A549 (cell line): ENCODE measurements at regions not wholly inside any gene's neighbourhood (a gene's known extent, or its start where the extent isn't known, plus 50 kb on each side); places are given as distances from the start of the nearest gene placed in this dataset.

ENCODE experiments used
- ATAC-seq, 2 experiments: fragments of 200-7000 bp in 1 of 2; fragments of >200 bp in 1 of 2; cut with Nextera tagmentation in 1 of 2; cut with Tn5 transposase in 1 of 2; 3 replicates each; pipeline versions ENCODE4 v1.8.0 to v1.9.1; 2018 to 2020; ENCODE audit warnings: mild to moderate bottlenecking in 1 of 2, moderate library complexity in 1 of 2
- CTCF ChIA-PET: fragments of 300-600 bp; sonication (Branson Sonifier 250); formaldehyde crosslinking; extraction: SDS; loops from one replicate; lab custom pipeline; 2021; ENCODE audit warnings: antibody characterized with exemption, inconsistent platforms; lab: Yijun Ruan, JAX
- POLR2A ChIA-PET: fragments of 350-600 bp; formaldehyde crosslinking; extraction: SDS; loops from one replicate; lab custom pipeline; 2021; ENCODE audit warnings: antibody characterized with exemption, inconsistent platforms; lab: Yijun Ruan, JAX
- DNase-seq, 2 experiments: peaks; one replicate each; pipeline versions ENCODE4 v3.0.0 to v3.0.0-alpha.2; 2011 to 2016; ENCODE audit warnings: low read depth in 1 of 2, low spot score in 1 of 2
- FAIRE-seq: peaks from 2 replicates; lab custom pipeline; 2011; peaks lifted over from hg19 to GRCh38; lab: Jason Lieb, UNC
- H3K27ac ChIP-seq, 2 experiments: fragments of >200 bp; sonication (Bioruptor Twin); formaldehyde crosslinking; 3 replicates each; pipeline ENCODE4 v1.5.1; 2016 to 2017
- H3K4me1 ChIP-seq: fragments of >200 bp; sonication (Bioruptor Twin); formaldehyde crosslinking; 3 replicates; pipeline ENCODE4 v1.6.1; 2016
- H3K4me2 ChIP-seq: fragments of >200 bp; sonication (Bioruptor Twin); formaldehyde crosslinking; 3 replicates; pipeline ENCODE4 v1.6.1; 2016
- H3K4me3 ChIP-seq: fragments of >200 bp; sonication (Bioruptor Twin); formaldehyde crosslinking; 3 replicates; pipeline ENCODE4 v1.5.1; 2016
- H3K9me3 ChIP-seq: fragments of >200 bp; sonication (Bioruptor Twin); formaldehyde crosslinking; 3 replicates; pipeline ENCODE4 v1.6.1; 2016
- BHLHE40 ChIP-seq: IDR thresholded peaks from 2 replicates; pipeline ENCODE4 v1.6.1; 2012; ENCODE audit warnings: low read depth, low read length, inconsistent platforms
- CBX8 ChIP-seq: fragments of 200-600 bp; sonication (generic); IDR thresholded peaks from 2 replicates; pipeline ENCODE4 v1.6.1; 2016
- CEBPB ChIP-seq, 2 experiments: fragments of >200 bp in 1 of 2; sonication (Bioruptor Twin) in 1 of 2; formaldehyde crosslinking in 1 of 2; IDR thresholded peaks; 2 replicates each; pipeline ENCODE4 v1.6.1; 2012 to 2016
- CHD2 ChIP-seq: fragments of 150-350 bp; IDR thresholded peaks from 2 replicates; pipeline ENCODE4 v1.6.1; 2014; ENCODE audit warnings: low read length; ENCODE audit not compliant: partially characterized antibody
- CHD4 ChIP-seq: fragments of 200-600 bp; sonication (generic); IDR thresholded peaks from 2 replicates; pipeline ENCODE4 v1.6.1; 2016; ENCODE audit warnings: antibody characterized with exemption, mild to moderate bottlenecking, borderline replicate concordance
- EHF ChIP-seq: fragments of 250-450 bp; sonication (Bioruptor Pico); IDR thresholded peaks from 2 replicates; pipeline ENCODE4 v1.5.0; 2020; ENCODE audit warnings: mild to moderate bottlenecking
- EP300 ChIP-seq, 2 experiments: fragments of >200 bp; sonication (Bioruptor Twin); formaldehyde crosslinking; IDR thresholded peaks; 2 replicates in 1 of 2; 3 replicates in 1 of 2; pipeline ENCODE4 v1.6.1; 2016 to 2017
- ESRRA ChIP-seq: fragments of 150-350 bp; IDR thresholded peaks from 2 replicates; pipeline ENCODE4 v1.6.1; 2014; ENCODE audit warnings: mild to moderate bottlenecking, low read length, borderline replicate concordance
- HDAC2 ChIP-seq: fragments of 200-600 bp; sonication (generic); IDR thresholded peaks from 2 replicates; pipeline ENCODE4 v1.6.1; 2016
- JUNB ChIP-seq: fragments of >200 bp; sonication (Bioruptor Twin); formaldehyde crosslinking; IDR thresholded peaks from 2 replicates; pipeline ENCODE4 v1.6.1; 2016
- KDM1A ChIP-seq: fragments of 200-600 bp; sonication (generic); IDR thresholded peaks from 2 replicates; pipeline ENCODE4 v1.6.1; 2016; ENCODE audit warnings: low read depth, mild to moderate bottlenecking
- KDM5A ChIP-seq: fragments of 200-600 bp; sonication (generic); IDR thresholded peaks from 2 replicates; pipeline ENCODE4 v1.6.1; 2016; ENCODE audit warnings: antibody characterized with exemption, mild to moderate bottlenecking
- MAZ ChIP-seq: fragments of 150-350 bp; IDR thresholded peaks from 2 replicates; pipeline ENCODE4 v1.6.1; 2014; ENCODE audit warnings: antibody characterized with exemption, low read depth, low read length, borderline replicate concordance
- NR3C1 ChIP-seq: fragments of >200 bp; sonication (Bioruptor Twin); formaldehyde crosslinking; IDR thresholded peaks from 3 replicates; pipeline ENCODE4 v1.6.1; 2017
- RAD21 ChIP-seq, 2 experiments: fragments of >200 bp in 1 of 2; sonication (Bioruptor Twin) in 1 of 2; formaldehyde crosslinking in 1 of 2; IDR thresholded peaks in 1 of 2; conservative IDR thresholded peaks in 1 of 2; 2 replicates in 1 of 2; 3 replicates in 1 of 2; pipeline ENCODE4 v1.6.1; 2012 to 2018; ENCODE audit warnings: inconsistent platforms in 1 of 2
- RCOR1 ChIP-seq: fragments of 150-350 bp; IDR thresholded peaks from 2 replicates; pipeline ENCODE4 v1.6.1; 2014; ENCODE audit warnings: antibody characterized with exemption, low read length, low read depth
- RFX5 ChIP-seq: fragments of 450-650 bp; IDR thresholded peaks from 2 replicates; pipeline ENCODE4 v1.7.1; 2014; ENCODE audit warnings: antibody characterized with exemption, mild to moderate bottlenecking, moderate library complexity
- TFCP2L1 ChIP-seq: fragments of 250-450 bp; sonication (Bioruptor Pico); IDR thresholded peaks from 2 replicates; pipeline ENCODE4 v1.5.0; 2021; ENCODE audit warnings: mild to moderate bottlenecking
- ZFP36 ChIP-seq: fragments of 450-650 bp; IDR thresholded peaks from 2 replicates; pipeline ENCODE4 v1.6.1; 2014; ENCODE audit warnings: borderline replicate concordance; ENCODE audit not compliant: partially characterized antibody
- ZSCAN20 ChIP-seq: fragments of 250-450 bp; sonication (Bioruptor Pico); IDR thresholded peaks from 2 replicates; pipeline ENCODE4 v1.8.0; 2022; ENCODE audit warnings: mild to moderate bottlenecking, moderate library complexity
- WGBS: methylation state at CpG from one replicate; pipeline ENCODE4 v1.1.6; 2017; ENCODE audit errors: missing lambda C conversion rate; 5-methylcytosine and 5-hydroxymethylcytosine counted together
- TF ChIP-seq, protein P1 (sequence below): IDR thresholded peaks from 2 replicates; pipeline ENCODE4 v1.6.1; 2012; ENCODE audit warnings: low read depth, borderline replicate concordance
- TF ChIP-seq, protein P2 (sequence below): fragments of 250-450 bp; sonication (Bioruptor Pico); IDR thresholded peaks from 2 replicates; pipeline ENCODE4 v1.5.0; 2021; ENCODE audit warnings: mild to moderate bottlenecking, moderate library complexity, borderline replicate concordance

- TF ChIP-seq TFCP2L1 (CRISPR knock-in tag) (no peak), ESRRA (no peak), JUNB (no peak), BHLHE40 (no peak), NR3C1 (no peak), CBX8 (no peak), ZFP36 (no peak), HDAC2 (no peak)
- TF ChIP-seq, protein P1, sequence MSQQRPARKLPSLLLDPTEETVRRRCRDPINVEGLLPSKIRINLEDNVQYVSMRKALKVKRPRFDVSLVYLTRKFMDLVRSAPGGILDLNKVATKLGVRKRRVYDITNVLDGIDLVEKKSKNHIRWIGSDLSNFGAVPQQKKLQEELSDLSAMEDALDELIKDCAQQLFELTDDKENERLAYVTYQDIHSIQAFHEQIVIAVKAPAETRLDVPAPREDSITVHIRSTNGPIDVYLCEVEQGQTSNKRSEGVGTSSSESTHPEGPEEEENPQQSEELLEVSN: no peak
- 33% methylated on average over 8 of the region's 8 CpGs for WGBS
- no peaks in the 10 kb centered on the region for H3K4me1 ChIP-seq
- DNase-seq: no peak
- H3K4me3 ChIP-seq: no peak overlapping the region
- H3K4me2 ChIP-seq: no peak overlapping the region
- H3K9me3 ChIP-seq: peaks cover 2% of the 10 kb centered on the region; the same call in 1 of the 3 replicates
- ATAC-seq: no peak
- no peak overlapping the region for H3K27ac ChIP-seq
- CTCF ChIA-PET: no interaction called here
- POLR2A ChIA-PET: no interaction called here
- no peak for FAIRE-seq
Measured at GRCh38 chr10:47115322-47115721, 184.7 kb upstream of the GDF10 start.

GRCh38 chr10:47116445-47116844 is 183.6 kb upstream of the GDF10 start:
- no peak for DNase-seq
- no peak for ATAC-seq
- H3K4me2 ChIP-seq: no peak overlapping the region
- TF ChIP-seq RFX5: no peak
- no peak for TF ChIP-seq CHD4
- TF ChIP-seq RAD21 (conservative IDR thresholded peaks at IDR 0.05 in 1 of 2, IDR thresholded peaks at IDR 0.05 in 1 of 2): no peak
- no peak for TF ChIP-seq ZSCAN20
- TF ChIP-seq ESRRA: no peak
- TF ChIP-seq NR3C1: no peak
- TF ChIP-seq, protein P1: no peak
- no peak for TF ChIP-seq EP300 (IDR thresholded peaks at IDR 0.05)
- TF ChIP-seq, protein P2, sequence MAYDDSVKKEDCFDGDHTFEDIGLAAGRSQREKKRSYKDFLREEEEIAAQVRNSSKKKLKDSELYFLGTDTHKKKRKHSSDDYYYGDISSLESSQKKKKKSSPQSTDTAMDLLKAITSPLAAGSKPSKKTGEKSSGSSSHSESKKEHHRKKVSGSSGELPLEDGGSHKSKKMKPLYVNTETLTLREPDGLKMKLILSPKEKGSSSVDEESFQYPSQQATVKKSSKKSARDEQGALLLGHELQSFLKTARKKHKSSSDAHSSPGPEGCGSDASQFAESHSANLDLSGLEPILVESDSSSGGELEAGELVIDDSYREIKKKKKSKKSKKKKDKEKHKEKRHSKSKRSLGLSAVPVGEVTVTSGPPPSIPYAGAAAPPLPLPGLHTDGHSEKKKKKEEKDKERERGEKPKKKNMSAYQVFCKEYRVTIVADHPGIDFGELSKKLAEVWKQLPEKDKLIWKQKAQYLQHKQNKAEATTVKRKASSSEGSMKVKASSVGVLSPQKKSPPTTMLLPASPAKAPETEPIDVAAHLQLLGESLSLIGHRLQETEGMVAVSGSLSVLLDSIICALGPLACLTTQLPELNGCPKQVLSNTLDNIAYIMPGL (CRISPR knock-in tag): no peak
- TF ChIP-seq MAZ: no peak
- no peak for TF ChIP-seq CEBPB (IDR thresholded peaks at IDR 0.05)
- no peak for TF ChIP-seq CHD2
- no peak for TF ChIP-seq RCOR1
- no peak for TF ChIP-seq KDM5A
- no peak for TF ChIP-seq EHF
- TF ChIP-seq, all 56 proteins: peak for 0
- no peak overlapping the region for H3K4me3 ChIP-seq
- ChIA-PET CTCF (no interaction called here), POLR2A (no interaction called here)
- 40% methylated on average over 5 of the region's 5 CpGs for WGBS
- H3K4me1 ChIP-seq: no peaks in the 10 kb centered on the region
- no peak for FAIRE-seq
- peaks cover 2% of the 10 kb centered on the region; the same call in 1 of the 3 replicates for H3K9me3 ChIP-seq
- H3K27ac ChIP-seq: no peak overlapping the region

GRCh38 chr10:47118326-47118725 is 181.7 kb upstream of the GDF10 start:
- no peaks in the 10 kb centered on the region for H3K4me1 ChIP-seq
- H3K4me2 ChIP-seq: no peak overlapping the region
- DNase-seq (no peak), FAIRE-seq (no peak), ATAC-seq (no peak)
- no peak for TF ChIP-seq KDM1A
- H3K9me3 ChIP-seq: peaks cover 4% of the 10 kb centered on the region; the same call in 2 of the 3 replicates
- ChIA-PET POLR2A (no interaction called here), CTCF (no interaction called here)
- 4% methylated on average over 6 of the region's 6 CpGs for WGBS
- H3K4me3 ChIP-seq: no peak overlapping the region
- H3K27ac ChIP-seq: no peak overlapping the region
